H1 (cell line): ENCODE measurements at regions not wholly inside any gene's neighbourhood (a gene's known extent, or its start where the extent isn't known, plus 50 kb on each side); places are given as distances from the start of the nearest gene placed in this dataset.

Experiments used
- TF ChIP-seq, protein P1 (sequence below): fragments of 300-600 bp; sonication (generic); IDR thresholded peaks from 2 replicates; pipeline ENCODE4 v1.7.1; 2012; ENCODE audit warnings: low read length, moderate library complexity, mild to moderate bottlenecking, inconsistent platforms; ENCODE audit not compliant: insufficient replicate concordance

DNA sequence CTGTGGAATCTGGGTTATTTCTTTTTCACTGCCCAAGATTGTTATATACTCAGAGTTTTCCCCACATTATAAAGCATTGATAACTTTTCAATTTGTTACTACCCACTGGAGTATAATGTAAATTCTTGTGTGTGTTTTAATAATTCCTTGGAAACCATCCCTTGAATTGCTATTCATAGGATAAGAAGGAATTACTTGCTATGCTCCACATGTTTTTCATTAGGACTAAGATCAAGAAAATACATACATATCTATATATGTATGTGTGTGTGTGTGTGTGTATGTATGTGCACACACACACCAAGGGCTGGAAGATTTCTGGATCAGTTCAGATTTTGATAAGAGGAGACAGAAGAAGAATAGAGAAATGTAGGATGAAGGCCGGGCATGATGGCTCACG, 206.4 kb upstream of the JADE1 start (continued):
- TF ChIP-seq, protein P1, sequence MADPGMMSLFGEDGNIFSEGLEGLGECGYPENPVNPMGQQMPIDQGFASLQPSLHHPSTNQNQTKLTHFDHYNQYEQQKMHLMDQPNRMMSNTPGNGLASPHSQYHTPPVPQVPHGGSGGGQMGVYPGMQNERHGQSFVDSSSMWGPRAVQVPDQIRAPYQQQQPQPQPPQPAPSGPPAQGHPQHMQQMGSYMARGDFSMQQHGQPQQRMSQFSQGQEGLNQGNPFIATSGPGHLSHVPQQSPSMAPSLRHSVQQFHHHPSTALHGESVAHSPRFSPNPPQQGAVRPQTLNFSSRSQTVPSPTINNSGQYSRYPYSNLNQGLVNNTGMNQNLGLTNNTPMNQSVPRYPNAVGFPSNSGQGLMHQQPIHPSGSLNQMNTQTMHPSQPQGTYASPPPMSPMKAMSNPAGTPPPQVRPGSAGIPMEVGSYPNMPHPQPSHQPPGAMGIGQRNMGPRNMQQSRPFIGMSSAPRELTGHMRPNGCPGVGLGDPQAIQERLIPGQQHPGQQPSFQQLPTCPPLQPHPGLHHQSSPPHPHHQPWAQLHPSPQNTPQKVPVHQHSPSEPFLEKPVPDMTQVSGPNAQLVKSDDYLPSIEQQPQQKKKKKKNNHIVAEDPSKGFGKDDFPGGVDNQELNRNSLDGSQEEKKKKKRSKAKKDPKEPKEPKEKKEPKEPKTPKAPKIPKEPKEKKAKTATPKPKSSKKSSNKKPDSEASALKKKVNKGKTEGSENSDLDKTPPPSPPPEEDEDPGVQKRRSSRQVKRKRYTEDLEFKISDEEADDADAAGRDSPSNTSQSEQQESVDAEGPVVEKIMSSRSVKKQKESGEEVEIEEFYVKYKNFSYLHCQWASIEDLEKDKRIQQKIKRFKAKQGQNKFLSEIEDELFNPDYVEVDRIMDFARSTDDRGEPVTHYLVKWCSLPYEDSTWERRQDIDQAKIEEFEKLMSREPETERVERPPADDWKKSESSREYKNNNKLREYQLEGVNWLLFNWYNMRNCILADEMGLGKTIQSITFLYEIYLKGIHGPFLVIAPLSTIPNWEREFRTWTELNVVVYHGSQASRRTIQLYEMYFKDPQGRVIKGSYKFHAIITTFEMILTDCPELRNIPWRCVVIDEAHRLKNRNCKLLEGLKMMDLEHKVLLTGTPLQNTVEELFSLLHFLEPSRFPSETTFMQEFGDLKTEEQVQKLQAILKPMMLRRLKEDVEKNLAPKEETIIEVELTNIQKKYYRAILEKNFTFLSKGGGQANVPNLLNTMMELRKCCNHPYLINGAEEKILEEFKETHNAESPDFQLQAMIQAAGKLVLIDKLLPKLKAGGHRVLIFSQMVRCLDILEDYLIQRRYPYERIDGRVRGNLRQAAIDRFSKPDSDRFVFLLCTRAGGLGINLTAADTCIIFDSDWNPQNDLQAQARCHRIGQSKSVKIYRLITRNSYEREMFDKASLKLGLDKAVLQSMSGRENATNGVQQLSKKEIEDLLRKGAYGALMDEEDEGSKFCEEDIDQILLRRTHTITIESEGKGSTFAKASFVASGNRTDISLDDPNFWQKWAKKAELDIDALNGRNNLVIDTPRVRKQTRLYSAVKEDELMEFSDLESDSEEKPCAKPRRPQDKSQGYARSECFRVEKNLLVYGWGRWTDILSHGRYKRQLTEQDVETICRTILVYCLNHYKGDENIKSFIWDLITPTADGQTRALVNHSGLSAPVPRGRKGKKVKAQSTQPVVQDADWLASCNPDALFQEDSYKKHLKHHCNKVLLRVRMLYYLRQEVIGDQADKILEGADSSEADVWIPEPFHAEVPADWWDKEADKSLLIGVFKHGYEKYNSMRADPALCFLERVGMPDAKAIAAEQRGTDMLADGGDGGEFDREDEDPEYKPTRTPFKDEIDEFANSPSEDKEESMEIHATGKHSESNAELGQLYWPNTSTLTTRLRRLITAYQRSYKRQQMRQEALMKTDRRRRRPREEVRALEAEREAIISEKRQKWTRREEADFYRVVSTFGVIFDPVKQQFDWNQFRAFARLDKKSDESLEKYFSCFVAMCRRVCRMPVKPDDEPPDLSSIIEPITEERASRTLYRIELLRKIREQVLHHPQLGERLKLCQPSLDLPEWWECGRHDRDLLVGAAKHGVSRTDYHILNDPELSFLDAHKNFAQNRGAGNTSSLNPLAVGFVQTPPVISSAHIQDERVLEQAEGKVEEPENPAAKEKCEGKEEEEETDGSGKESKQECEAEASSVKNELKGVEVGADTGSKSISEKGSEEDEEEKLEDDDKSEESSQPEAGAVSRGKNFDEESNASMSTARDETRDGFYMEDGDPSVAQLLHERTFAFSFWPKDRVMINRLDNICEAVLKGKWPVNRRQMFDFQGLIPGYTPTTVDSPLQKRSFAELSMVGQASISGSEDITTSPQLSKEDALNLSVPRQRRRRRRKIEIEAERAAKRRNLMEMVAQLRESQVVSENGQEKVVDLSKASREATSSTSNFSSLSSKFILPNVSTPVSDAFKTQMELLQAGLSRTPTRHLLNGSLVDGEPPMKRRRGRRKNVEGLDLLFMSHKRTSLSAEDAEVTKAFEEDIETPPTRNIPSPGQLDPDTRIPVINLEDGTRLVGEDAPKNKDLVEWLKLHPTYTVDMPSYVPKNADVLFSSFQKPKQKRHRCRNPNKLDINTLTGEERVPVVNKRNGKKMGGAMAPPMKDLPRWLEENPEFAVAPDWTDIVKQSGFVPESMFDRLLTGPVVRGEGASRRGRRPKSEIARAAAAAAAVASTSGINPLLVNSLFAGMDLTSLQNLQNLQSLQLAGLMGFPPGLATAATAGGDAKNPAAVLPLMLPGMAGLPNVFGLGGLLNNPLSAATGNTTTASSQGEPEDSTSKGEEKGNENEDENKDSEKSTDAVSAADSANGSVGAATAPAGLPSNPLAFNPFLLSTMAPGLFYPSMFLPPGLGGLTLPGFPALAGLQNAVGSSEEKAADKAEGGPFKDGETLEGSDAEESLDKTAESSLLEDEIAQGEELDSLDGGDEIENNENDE: no peak
